Heart left ventricle (tissue), 16 donors: ENCODE measurements at regions not wholly inside any gene's neighbourhood (a gene's known extent, or its start where the extent isn't known, plus 50 kb on each side); places are given as distances from the start of the nearest gene placed in this dataset.

ENCODE experiments used
- ATAC-seq, 4 donors: fragments of 200-7000 bp; cut with Tn5 transposase; one replicate each; pipeline ENCODE4 v1.9.1; 2020 to 2022; ENCODE audit warnings: moderate library complexity in 4 of 4, mild to moderate bottlenecking in 3 of 4, moderate number of reproducible peaks in 1 of 4
- DNase-seq, 5 donors: peaks; one replicate each; pipeline ENCODE4 v3.0.0-alpha.2; 2020
- H3K27ac ChIP-seq, 12 donors: fragments of 200-600 bp; sonication (generic) in 4 of 12; one replicate each; pipeline versions ENCODE4 v1.5.0 to v1.8.0; 2016 to 2022; ENCODE audit warnings: mild to moderate bottlenecking in 2 of 12
- H3K27me3 ChIP-seq, 9 donors: fragments of 200-600 bp; sonication (generic) in 2 of 9; one replicate each; pipeline versions ENCODE4 v1.5.1 to v1.8.0; 2016 to 2022; ENCODE audit warnings: mild to moderate bottlenecking in 3 of 9
- H3K36me3 ChIP-seq, 9 donors: fragments of 200-600 bp; sonication (generic) in 2 of 9; one replicate each; pipeline versions ENCODE4 v1.5.0 to v1.8.0; 2018 to 2022; ENCODE audit warnings: mild to moderate bottlenecking in 2 of 9
- H3K4me1 ChIP-seq, 12 donors: fragments of 200-600 bp; sonication (generic) in 4 of 12; one replicate each; pipeline versions ENCODE4 v1.5.0 to v1.8.0; 2016 to 2022; ENCODE audit warnings: mild to moderate bottlenecking in 3 of 12
- H3K4me3 ChIP-seq, 12 donors: fragments of 200-600 bp; sonication (generic) in 4 of 12; one replicate each; pipeline versions ENCODE4 v1.5.0 to v1.8.0; 2017 to 2022; ENCODE audit warnings: mild to moderate bottlenecking in 9 of 12, moderate library complexity in 4 of 12
- H3K9me3 ChIP-seq, 12 donors: fragments of 200-600 bp; sonication (generic) in 4 of 12; one replicate each; pipeline versions ENCODE4 v1.5.0 to v1.8.0; 2016 to 2022; ENCODE audit warnings: mild to moderate bottlenecking in 1 of 12
- POLR2A ChIP-seq, 2 donors: fragments of 450-650 bp; IDR thresholded peaks; one replicate each; pipeline ENCODE4 v1.6.1; 2017; ENCODE audit warnings: antibody characterized with exemption in 2 of 2, mild to moderate bottlenecking in 2 of 2, moderate library complexity in 2 of 2
- WGBS, 4 donors: extraction: QIAGEN DNeasy Blood & Tissue Kit in 2 of 4; methylation state at CpG; one replicate each; pipeline versions ENCODE4 v1.1.5 to v1.1.7; 2013 to 2018; 5-methylcytosine and 5-hydroxymethylcytosine counted together
- intact Hi-C, 10 donors: fragments of 100-400 bp; cut with DNase I; formaldehyde crosslinking; loops; one replicate each; pipeline versions ENCODE4 v1.11.1 to v1.14.2; 2022
- TF ChIP-seq, protein P1 (sequence below), 12 donors: fragments of 200-600 bp; sonication (generic) in 4 of 12; IDR thresholded peaks; one replicate each; pipeline versions ENCODE4 v1.5.0 to v1.8.0; 2018 to 2022; ENCODE audit warnings: antibody characterized with exemption in 12 of 12, mild to moderate bottlenecking in 5 of 12
- donor health status: ischemic (EF 13 %, LVEDD 7.1; RV severe dilation, severe dysfunction).
- donor health status: healthy with polysubstance abuse.
- donor health status: DM: no; HTN: yes; CAD: no.
- donor health status: DM: no; HTN: no; CAD: no.
- donor health status: ischemic (EF 25% LVEDD 6.9; RV normal size, moderate dysfunction).
- donor health status: ischemic (EF 25% LVEDD 5.7; RV mildly dilated, moderate dysfunction).
- donor health status: healthy.
- donor health status: DM: yes; HTN: yes; CAD: no.
- donor health status: ischemic (EF 35%, LVEDD 5.7; RV mildly dilated, moderate dysfunction).
- donor health status: nonischemic (EF 11% LVEDD 7.7; RV severe dilation, severe dysfunction).
- donor health status: DM: yes; HTN: yes; CAD: no.
- donor health status: PGD.
- donor health status: ischemic (EF 29% LVEDD 5.4; RV normal size, mild dysfunction).
- donor health status: nonischemic (EF 23%, LVEDD 6.1; RV moderate dilation, normal function).

DNA sequence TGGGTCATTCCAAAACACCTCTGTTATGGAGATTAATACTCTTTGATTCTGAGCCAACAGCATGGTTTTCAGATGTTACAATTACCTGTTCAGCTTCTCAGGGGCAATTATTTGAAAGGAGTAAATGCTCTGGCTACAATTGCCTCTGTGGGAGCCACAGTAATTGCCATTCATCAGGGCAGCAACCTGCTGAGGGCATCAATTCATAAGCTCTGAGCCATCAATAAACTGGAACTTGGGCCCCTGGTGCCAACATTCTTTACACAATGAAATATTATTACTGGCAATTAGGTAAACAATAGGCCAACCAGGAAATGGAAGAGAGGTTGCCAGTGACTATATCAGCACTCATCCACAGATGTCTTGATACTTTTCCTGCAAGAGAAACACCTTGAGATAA lies 660.8 kb downstream of the MECOM start:
- no peak overlapping the region for H3K4me3 ChIP-seq
- no peak for ATAC-seq
- no peaks in the 10 kb centered on the region for H3K9me3 ChIP-seq
- intact Hi-C loops: no loop called here
- no peaks in the 10 kb centered on the region for H3K27me3 ChIP-seq
- TF ChIP-seq, protein P1, sequence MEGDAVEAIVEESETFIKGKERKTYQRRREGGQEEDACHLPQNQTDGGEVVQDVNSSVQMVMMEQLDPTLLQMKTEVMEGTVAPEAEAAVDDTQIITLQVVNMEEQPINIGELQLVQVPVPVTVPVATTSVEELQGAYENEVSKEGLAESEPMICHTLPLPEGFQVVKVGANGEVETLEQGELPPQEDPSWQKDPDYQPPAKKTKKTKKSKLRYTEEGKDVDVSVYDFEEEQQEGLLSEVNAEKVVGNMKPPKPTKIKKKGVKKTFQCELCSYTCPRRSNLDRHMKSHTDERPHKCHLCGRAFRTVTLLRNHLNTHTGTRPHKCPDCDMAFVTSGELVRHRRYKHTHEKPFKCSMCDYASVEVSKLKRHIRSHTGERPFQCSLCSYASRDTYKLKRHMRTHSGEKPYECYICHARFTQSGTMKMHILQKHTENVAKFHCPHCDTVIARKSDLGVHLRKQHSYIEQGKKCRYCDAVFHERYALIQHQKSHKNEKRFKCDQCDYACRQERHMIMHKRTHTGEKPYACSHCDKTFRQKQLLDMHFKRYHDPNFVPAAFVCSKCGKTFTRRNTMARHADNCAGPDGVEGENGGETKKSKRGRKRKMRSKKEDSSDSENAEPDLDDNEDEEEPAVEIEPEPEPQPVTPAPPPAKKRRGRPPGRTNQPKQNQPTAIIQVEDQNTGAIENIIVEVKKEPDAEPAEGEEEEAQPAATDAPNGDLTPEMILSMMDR (IDR thresholded peaks at IDR 0.05): no peak
- no peak for TF ChIP-seq POLR2A (IDR thresholded peaks at IDR 0.05)
- no peak for DNase-seq
- H3K4me1 ChIP-seq: no peaks in the 10 kb centered on the region
- no peak overlapping the region for H3K27ac ChIP-seq
- H3K36me3 ChIP-seq: no peaks in the 10 kb centered on the region

DNA sequence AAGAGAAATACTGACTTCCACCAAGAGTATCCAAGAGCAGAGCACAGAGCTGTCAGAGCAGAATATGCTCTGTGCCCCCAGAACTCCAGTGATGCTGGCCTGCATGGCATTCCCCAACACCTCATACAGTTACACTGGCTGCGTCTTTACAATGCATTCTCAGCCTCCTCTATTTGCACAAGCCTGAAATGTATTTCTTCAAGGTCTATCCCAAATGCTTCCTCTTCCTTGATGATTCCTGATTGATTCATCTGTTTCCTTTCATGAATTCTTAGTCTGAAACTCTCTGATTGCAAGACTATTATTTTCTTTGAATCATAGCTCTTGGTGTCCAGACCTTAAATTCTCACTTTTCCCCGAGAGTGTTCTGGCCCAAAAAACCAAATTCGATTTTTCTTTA lies 664.7 kb downstream of the MECOM start:
- Histone ChIP-seq H3K4me3 (no peak overlapping the region), H3K36me3 (no peaks in the 10 kb centered on the region), H3K27ac (no peak overlapping the region), H3K27me3 (no peaks in the 10 kb centered on the region), H3K4me1 (no peaks in the 10 kb centered on the region), H3K9me3 (no peaks in the 10 kb centered on the region)
- intact Hi-C loops: no loop called here
- no peak for ATAC-seq
- TF ChIP-seq, protein P1 (IDR thresholded peaks at IDR 0.05): no peak
- TF ChIP-seq POLR2A (IDR thresholded peaks at IDR 0.05): no peak
- no peak for DNase-seq
- 75 to 95% (median 93%) methylated on average over 3 of the region's 3 CpGs for WGBS, 4 donors

DNA sequence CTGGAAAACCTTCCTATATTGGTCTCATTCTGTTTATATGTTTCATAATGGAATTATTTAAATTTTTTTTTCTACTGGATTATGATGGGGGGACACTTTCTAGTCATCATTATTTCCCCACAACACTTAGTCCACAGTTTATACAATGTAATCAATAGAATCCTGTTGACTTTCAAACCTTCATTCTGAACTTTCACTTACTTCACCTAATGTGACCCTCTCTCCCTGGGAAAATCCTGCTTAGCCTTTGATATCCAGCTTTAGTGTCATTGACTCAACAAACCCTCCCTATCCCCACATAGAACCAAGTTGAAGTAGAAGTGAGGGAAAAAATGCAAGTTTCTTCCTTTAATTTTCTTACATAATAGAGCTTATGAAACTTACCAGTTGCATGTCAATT lies 666.0 kb downstream of the MECOM start:
- Histone ChIP-seq H3K27ac (no peak overlapping the region), H3K36me3 (no peaks in the 10 kb centered on the region), H3K4me3 (no peak overlapping the region), H3K27me3 (no peaks in the 10 kb centered on the region), H3K4me1 (no peaks in the 10 kb centered on the region), H3K9me3 (no peaks in the 10 kb centered on the region)
- TF ChIP-seq POLR2A (IDR thresholded peaks at IDR 0.05): no peak
- TF ChIP-seq, protein P1 (IDR thresholded peaks at IDR 0.05): no peak
- intact Hi-C loops: no loop called here
- ATAC-seq (no peak), DNase-seq (no peak)

DNA sequence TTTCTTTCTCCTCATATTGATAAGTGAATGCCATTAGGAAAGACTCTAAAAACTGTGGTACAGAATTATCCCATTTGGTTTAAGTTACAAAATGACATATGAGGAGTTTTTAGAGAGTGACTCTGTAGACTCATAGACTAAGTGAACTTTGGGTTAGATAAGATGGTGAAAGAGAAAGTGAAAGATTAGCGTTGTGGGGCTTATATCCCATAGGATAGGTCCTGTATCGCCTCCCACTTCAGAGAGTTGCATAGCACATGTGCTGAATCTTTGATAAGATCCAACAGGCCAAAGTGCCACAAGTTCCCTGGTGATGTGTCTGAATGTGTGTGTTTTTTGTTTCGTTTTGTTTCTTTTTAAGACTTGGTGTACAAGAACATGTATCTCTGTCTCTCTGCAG lies 666.9 kb downstream of the MECOM start:
- Histone ChIP-seq H3K4me1 (no peaks in the 10 kb centered on the region), H3K27ac (no peak overlapping the region), H3K36me3 (no peaks in the 10 kb centered on the region), H3K4me3 (no peak overlapping the region), H3K9me3 (no peaks in the 10 kb centered on the region), H3K27me3 (no peaks in the 10 kb centered on the region)
- TF ChIP-seq, protein P1 (IDR thresholded peaks at IDR 0.05): no peak
- no peak for TF ChIP-seq POLR2A (IDR thresholded peaks at IDR 0.05)
- DNase-seq: no peak
- intact Hi-C loops: no loop called here
- ATAC-seq: no peak
- WGBS, 4 donors: 65 to 70% (median 66%) methylated on average over 3 of the region's 3 CpGs
